ENCODE measurements at regions not wholly inside any gene's neighbourhood (a gene's known extent, or its start where the extent isn't known, plus 50 kb on each side); places are given as distances from the start of the nearest gene placed in this dataset.
A peak's percentile ranks its signal among the peaks of the same experiment; 100 is the strongest.

GRCh38 chr9:107639426-107639825, 149.9 kb upstream of the KLF4 start:
- no peak for DNase-seq
- TF ChIP-seq, protein P1, sequence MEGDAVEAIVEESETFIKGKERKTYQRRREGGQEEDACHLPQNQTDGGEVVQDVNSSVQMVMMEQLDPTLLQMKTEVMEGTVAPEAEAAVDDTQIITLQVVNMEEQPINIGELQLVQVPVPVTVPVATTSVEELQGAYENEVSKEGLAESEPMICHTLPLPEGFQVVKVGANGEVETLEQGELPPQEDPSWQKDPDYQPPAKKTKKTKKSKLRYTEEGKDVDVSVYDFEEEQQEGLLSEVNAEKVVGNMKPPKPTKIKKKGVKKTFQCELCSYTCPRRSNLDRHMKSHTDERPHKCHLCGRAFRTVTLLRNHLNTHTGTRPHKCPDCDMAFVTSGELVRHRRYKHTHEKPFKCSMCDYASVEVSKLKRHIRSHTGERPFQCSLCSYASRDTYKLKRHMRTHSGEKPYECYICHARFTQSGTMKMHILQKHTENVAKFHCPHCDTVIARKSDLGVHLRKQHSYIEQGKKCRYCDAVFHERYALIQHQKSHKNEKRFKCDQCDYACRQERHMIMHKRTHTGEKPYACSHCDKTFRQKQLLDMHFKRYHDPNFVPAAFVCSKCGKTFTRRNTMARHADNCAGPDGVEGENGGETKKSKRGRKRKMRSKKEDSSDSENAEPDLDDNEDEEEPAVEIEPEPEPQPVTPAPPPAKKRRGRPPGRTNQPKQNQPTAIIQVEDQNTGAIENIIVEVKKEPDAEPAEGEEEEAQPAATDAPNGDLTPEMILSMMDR (IDR thresholded peaks at IDR 0.05): no peak
- peak overlapping the region; percentile 96 for H3K27ac ChIP-seq
- peaks cover 4% of the 10 kb centered on the region for H3K27me3 ChIP-seq (ENCODE audit: low read depth)
- no peak overlapping the region for H3K4me3 ChIP-seq
- H3K4me1 ChIP-seq: peaks cover 29% of the 10 kb centered on the region
- intact Hi-C loops (cut with DNase I): no loop called here
- H3K9me3 ChIP-seq: no peaks in the 10 kb centered on the region
- no peak for ATAC-seq
- H3K36me3 ChIP-seq: no peaks in the 10 kb centered on the region

DNA sequence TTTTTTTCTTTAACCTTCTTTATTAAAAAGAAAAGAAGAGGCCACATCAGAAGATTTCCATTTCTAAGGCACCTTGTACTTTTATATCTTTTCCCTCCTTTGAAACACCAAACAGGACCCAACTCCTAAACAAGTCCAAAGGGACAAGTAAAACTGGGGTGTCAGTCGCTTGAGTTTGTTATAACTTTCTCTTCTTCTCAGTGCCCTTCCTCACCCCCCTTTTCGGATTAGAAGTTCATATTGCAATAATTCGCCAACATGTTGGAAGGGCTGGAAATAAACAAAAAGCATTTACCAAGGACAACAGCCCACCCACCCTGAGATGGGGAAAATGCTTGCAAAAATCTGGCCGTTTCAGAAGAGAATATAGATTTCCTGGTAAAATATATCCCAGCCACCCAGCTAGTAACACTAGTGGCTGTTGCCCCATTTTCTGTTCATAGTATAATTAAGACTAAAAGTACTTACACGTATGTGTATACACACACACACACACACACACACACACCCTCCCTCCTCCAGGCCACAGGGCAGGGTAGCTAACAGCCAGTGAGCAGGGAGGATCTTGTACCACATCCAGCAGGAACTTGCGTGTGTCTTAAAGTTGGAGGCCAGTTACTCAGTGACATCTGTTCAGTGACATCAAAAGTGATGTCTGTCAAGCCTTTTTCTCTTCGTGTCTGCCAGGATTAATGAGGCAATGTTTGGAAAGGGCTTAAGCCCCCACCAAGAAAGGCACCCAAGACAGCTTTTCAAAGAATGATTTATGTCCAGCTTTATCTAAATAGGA, 149.1 kb upstream of the KLF4 start:
- H3K4me3 ChIP-seq: peak overlapping the region; percentile 51
- peaks cover 4% of the 10 kb centered on the region for H3K27me3 ChIP-seq (ENCODE audit: low read depth)
- intact Hi-C loops (cut with DNase I): no loop called here
- TF ChIP-seq, protein P1 (IDR thresholded peaks at IDR 0.05): no peak
- H3K36me3 ChIP-seq: no peaks in the 10 kb centered on the region
- H3K9me3 ChIP-seq: no peaks in the 10 kb centered on the region
- DNase-seq (peak; percentile 60), ATAC-seq (peak; percentile 54 to 68)
- peak overlapping the region; percentile 96 for H3K27ac ChIP-seq
- peaks cover 30% of the 10 kb centered on the region for H3K4me1 ChIP-seq

GRCh38 chr9:107637421-107638420, 148.2 kb upstream of the KLF4 start:
- no peaks in the 10 kb centered on the region for H3K9me3 ChIP-seq
- H3K4me1 ChIP-seq: peaks cover 33% of the 10 kb centered on the region
- intact Hi-C loops (cut with DNase I): no loop called here
- peak overlapping the region; percentile 51 for H3K4me3 ChIP-seq
- H3K27me3 ChIP-seq (ENCODE audit: low read depth): peaks cover 4% of the 10 kb centered on the region
- no peaks in the 10 kb centered on the region for H3K36me3 ChIP-seq
- DNase-seq (peak; percentile 87), ATAC-seq (peak; percentile 90 to 92)
- peak overlapping the region; percentile 96 for H3K27ac ChIP-seq
- TF ChIP-seq, protein P1 (IDR thresholded peaks at IDR 0.05): peak; percentile 47

DNA sequence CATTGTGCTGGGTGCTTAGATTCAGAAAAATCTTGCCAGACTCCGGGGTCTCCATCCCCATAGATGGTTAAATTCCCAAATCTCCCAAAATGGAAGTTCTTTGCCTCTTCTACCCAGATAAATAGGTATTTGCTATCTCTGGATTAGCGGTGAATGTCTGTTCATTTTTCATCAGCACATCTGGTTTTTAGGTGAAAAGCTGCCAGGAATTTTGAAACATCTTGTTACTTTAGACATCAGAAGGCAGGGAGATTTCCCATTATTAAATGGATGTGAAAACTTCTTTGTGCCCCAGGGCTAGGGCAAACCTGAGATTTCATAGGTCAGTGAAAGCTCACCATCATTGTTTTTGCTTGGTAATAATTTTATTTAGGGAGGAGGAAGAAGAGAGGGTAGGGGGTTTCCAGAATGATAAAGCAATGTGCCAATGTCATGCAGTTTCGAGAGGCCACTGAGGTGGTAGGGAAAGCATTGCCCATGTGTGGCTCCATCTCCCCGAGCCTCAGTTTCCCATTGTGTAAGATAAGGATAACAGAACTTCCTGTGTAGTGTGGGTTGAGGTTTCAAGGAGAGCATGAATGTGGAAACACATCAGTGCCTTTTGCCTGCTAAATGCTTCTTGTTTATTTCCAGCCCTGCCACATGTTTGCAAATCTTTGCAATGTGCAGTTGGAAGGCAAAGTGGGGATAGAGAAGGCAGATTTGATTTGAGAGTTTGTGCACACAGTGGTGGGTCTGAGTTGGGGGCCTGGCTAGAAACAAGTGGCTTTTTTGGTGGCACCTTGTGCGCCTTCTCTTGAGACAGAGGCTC, 147.2 kb upstream of the KLF4 start:
- H3K36me3 ChIP-seq: no peaks in the 10 kb centered on the region
- TF ChIP-seq, protein P1 (IDR thresholded peaks at IDR 0.05): no peak
- H3K4me3 ChIP-seq: peak overlapping the region; percentile 51
- peaks cover 4% of the 10 kb centered on the region for H3K27me3 ChIP-seq (ENCODE audit: low read depth)
- H3K4me1 ChIP-seq: peaks cover 33% of the 10 kb centered on the region
- ATAC-seq: no peak
- no peaks in the 10 kb centered on the region for H3K9me3 ChIP-seq
- no peak for DNase-seq
- intact Hi-C loops (cut with DNase I): no loop called here
- H3K27ac ChIP-seq: peak overlapping the region; percentile 96

DNA sequence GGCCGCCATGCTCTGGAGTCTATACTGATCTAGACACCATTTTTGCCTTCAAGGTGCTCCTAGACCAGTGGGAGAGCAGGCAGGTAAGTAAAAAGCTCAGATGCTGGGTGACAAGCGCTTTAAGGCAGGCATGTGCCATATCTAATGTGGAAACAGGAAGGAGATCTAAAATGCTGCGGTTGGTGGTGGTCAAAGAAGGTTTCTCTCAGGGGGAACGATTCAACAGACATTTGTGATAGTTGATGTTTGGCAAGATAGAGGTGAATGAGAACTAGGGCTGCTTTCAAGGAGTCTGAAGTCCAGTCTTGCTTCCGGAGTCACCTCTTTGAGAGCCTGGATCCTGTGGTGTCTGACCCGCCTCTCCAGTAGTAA, 146.2 kb upstream of the KLF4 start:
- intact Hi-C loops (cut with DNase I): no loop called here
- Histone ChIP-seq H3K9me3 (no peaks in the 10 kb centered on the region), H3K36me3 (no peaks in the 10 kb centered on the region), H3K27me3 (ENCODE audit: low read depth) (peaks cover 4% of the 10 kb centered on the region), H3K4me3 (no peak overlapping the region), H3K27ac (no peak overlapping the region), H3K4me1 (peaks cover 33% of the 10 kb centered on the region)
- DNase-seq (no peak), ATAC-seq (no peak)
- TF ChIP-seq, protein P1 (IDR thresholded peaks at IDR 0.05): no peak

Data from lower lobe of right lung (tissue), 2 donors.